H9 (cell line): ENCODE measurements at regions not wholly inside any gene's neighbourhood (a gene's known extent, or its start where the extent isn't known, plus 50 kb on each side); places are given as distances from the start of the nearest gene placed in this dataset.
A peak's percentile ranks its signal among the peaks of the same experiment; 100 is the strongest.

Source experiments
- DNase-seq: peaks from one replicate; pipeline ENCODE4 v3.0.0-alpha.2; 2017
- H2AFZ ChIP-seq: one replicate; pipeline ENCODE4 v1.6.1; 2013; ENCODE audit warnings: mild to moderate bottlenecking, low read length, control low read depth, moderate library complexity
- H2AK5ac ChIP-seq: 2 replicates; pipeline ENCODE4 v1.6.1; 2013; ENCODE audit warnings: low read length, control low read depth, mixed read lengths; ENCODE audit not compliant: insufficient read length
- H2BK120ac ChIP-seq: one replicate; pipeline ENCODE4 v1.6.1; 2013; ENCODE audit warnings: low read depth, mild to moderate bottlenecking, low read length, control low read depth, inconsistent platforms; ENCODE audit not compliant: poor library complexity, severe bottlenecking
- H2BK12ac ChIP-seq: 2 replicates; pipeline ENCODE4 v1.6.1; 2013; ENCODE audit warnings: low read length, control low read depth, mixed read lengths, low read depth; ENCODE audit not compliant: insufficient read length
- H2BK15ac ChIP-seq: 2 replicates; pipeline ENCODE4 v1.6.1; 2013; ENCODE audit warnings: low read depth, low read length, control low read depth
- H2BK20ac ChIP-seq: one replicate; pipeline ENCODE4 v1.6.1; 2013; ENCODE audit warnings: low read depth, mild to moderate bottlenecking, low read length, control low read depth, inconsistent platforms; ENCODE audit not compliant: poor library complexity, severe bottlenecking
- H2BK5ac ChIP-seq: 2 replicates; pipeline ENCODE4 v1.6.1; 2013; ENCODE audit warnings: low read length, control low read depth, mixed read lengths; ENCODE audit not compliant: insufficient read length
- H3K14ac ChIP-seq: 2 replicates; pipeline ENCODE4 v1.6.1; 2013; ENCODE audit warnings: low read length, control low read depth; ENCODE audit not compliant: insufficient read depth
- H3K18ac ChIP-seq: 2 replicates; pipeline ENCODE4 v1.6.1; 2013; ENCODE audit warnings: low read depth, mild to moderate bottlenecking, mixed read lengths, low read length, control low read depth; ENCODE audit not compliant: insufficient read length
- H3K23ac ChIP-seq: 2 replicates; pipeline ENCODE4 v1.6.1; 2013; ENCODE audit warnings: low read length, control low read depth, mixed read lengths, low read depth; ENCODE audit not compliant: insufficient read length
- H3K23me2 ChIP-seq: 2 replicates; pipeline ENCODE4 v1.6.1; 2013; ENCODE audit warnings: low read depth, mild to moderate bottlenecking, mixed read lengths, low read length, control low read depth; ENCODE audit not compliant: insufficient read length, poor library complexity, severe bottlenecking
- H3K27ac ChIP-seq: 2 replicates; pipeline ENCODE4 v1.5.1; 2013; ENCODE audit warnings: low read length, control low read depth, mixed read lengths, low read depth; ENCODE audit not compliant: insufficient read length
- H3K27me3 ChIP-seq: 2 replicates; pipeline ENCODE4 v1.6.1; 2013; ENCODE audit warnings: low read length, control low read depth, inconsistent platforms; ENCODE audit not compliant: insufficient read depth
- H3K4ac ChIP-seq: 2 replicates; pipeline ENCODE4 v1.6.1; 2013; ENCODE audit warnings: low read depth, mild to moderate bottlenecking, control low read depth, inconsistent platforms, low read length, moderate library complexity
- H3K4me1 ChIP-seq: 2 replicates; pipeline ENCODE4 v1.6.1; 2013; ENCODE audit warnings: low read length, control low read depth, inconsistent platforms; ENCODE audit not compliant: insufficient read depth
- H3K4me2 ChIP-seq: 2 replicates; pipeline ENCODE4 v1.6.1; 2013; ENCODE audit warnings: low read length, control low read depth, mixed read lengths; ENCODE audit not compliant: insufficient read length, insufficient read depth
- H3K56ac ChIP-seq: 2 replicates; pipeline ENCODE4 v1.6.1; 2013; ENCODE audit warnings: low read depth, mild to moderate bottlenecking, mixed read lengths, low read length, control low read depth; ENCODE audit not compliant: insufficient read length
- H3K79me1 ChIP-seq: 2 replicates; pipeline ENCODE4 v1.6.1; 2013; ENCODE audit warnings: low read depth, mild to moderate bottlenecking, moderate library complexity, low read length, control low read depth, inconsistent platforms; ENCODE audit not compliant: insufficient read depth, poor library complexity, severe bottlenecking
- H3K79me2 ChIP-seq: 2 replicates; pipeline ENCODE4 v1.6.1; 2013; ENCODE audit warnings: low read length, control low read depth, inconsistent platforms; ENCODE audit not compliant: insufficient read depth
- H3K9ac ChIP-seq: 2 replicates; pipeline ENCODE4 v1.6.1; 2013; ENCODE audit warnings: low read length, control low read depth, mixed read lengths; ENCODE audit not compliant: insufficient read length; ENCODE audit errors: extremely low read depth
- H3K9me3 ChIP-seq: one replicate; pipeline ENCODE4 v1.6.1; 2013; ENCODE audit warnings: low read depth, low read length, inconsistent platforms; ENCODE audit not compliant: control insufficient read depth
- H3T11ph ChIP-seq: one replicate; pipeline ENCODE4 v1.6.1; 2013; ENCODE audit warnings: mild to moderate bottlenecking, low read length, control low read depth, inconsistent platforms
- H4K20me1 ChIP-seq: one replicate; pipeline ENCODE4 v1.6.1; 2013; ENCODE audit not compliant: control insufficient read depth, insufficient read length, insufficient read depth
- H4K5ac ChIP-seq: 2 replicates; pipeline ENCODE4 v1.6.1; 2013; ENCODE audit warnings: low read depth, mild to moderate bottlenecking, mixed read lengths, low read length, control low read depth; ENCODE audit not compliant: insufficient read length
- H4K8ac ChIP-seq: replicated peaks from 2 replicates; pipeline ENCODE4 v1.6.1; 2013; ENCODE audit warnings: low read length, control low read depth, mixed read lengths, low read depth; ENCODE audit not compliant: insufficient read length
- H4K91ac ChIP-seq: 2 replicates; pipeline ENCODE4 v1.6.1; 2013; ENCODE audit warnings: low read depth, mild to moderate bottlenecking, moderate library complexity, mixed read lengths, low read length, control low read depth; ENCODE audit not compliant: insufficient read length
- H3K27ac Mint-ChIP-seq, 3 experiments: 2 replicates in 2 of 3; 3 replicates in 1 of 3; pipeline ENCODE4 v1.8.0; 2020 to 2021; ENCODE audit warnings: mixed read lengths in 3 of 3, mild to moderate bottlenecking in 1 of 3, moderate library complexity in 1 of 3
- H3K27me3 Mint-ChIP-seq: 2 replicates; pipeline ENCODE4 v1.8.0; 2021; ENCODE audit warnings: low read depth, mild to moderate bottlenecking, moderate library complexity, mixed read lengths
- H3K36me3 Mint-ChIP-seq, 3 experiments: 2 replicates in 2 of 3; 3 replicates in 1 of 3; pipeline ENCODE4 v1.8.0; 2020 to 2021; ENCODE audit warnings: low read depth in 3 of 3, mixed read lengths in 3 of 3; ENCODE audit not compliant: insufficient read depth in 1 of 3
- H3K4me1 Mint-ChIP-seq, 2 experiments: 2 replicates each; pipeline ENCODE4 v1.8.0; 2020; ENCODE audit warnings: mixed read lengths in 2 of 2
- H3K4me3 Mint-ChIP-seq, 2 experiments: 2 replicates in 1 of 2; 3 replicates in 1 of 2; pipeline ENCODE4 v1.8.0; 2020 to 2021; ENCODE audit warnings: mild to moderate bottlenecking in 2 of 2, mixed read lengths in 2 of 2, moderate library complexity in 1 of 2
- H3K9me3 Mint-ChIP-seq, 2 experiments: 2 replicates in 1 of 2; 3 replicates in 1 of 2; pipeline ENCODE4 v1.8.0; 2020; ENCODE audit warnings: mild to moderate bottlenecking in 2 of 2, mixed read lengths in 2 of 2, moderate library complexity in 1 of 2
- CTCF ChIP-seq: fragments of 200-600 bp; sonication (generic); conservative IDR thresholded peaks from 3 replicates; pipeline ENCODE4 v1.8.0; 2021; ENCODE audit warnings: antibody characterized with exemption, mild to moderate bottlenecking

DNA sequence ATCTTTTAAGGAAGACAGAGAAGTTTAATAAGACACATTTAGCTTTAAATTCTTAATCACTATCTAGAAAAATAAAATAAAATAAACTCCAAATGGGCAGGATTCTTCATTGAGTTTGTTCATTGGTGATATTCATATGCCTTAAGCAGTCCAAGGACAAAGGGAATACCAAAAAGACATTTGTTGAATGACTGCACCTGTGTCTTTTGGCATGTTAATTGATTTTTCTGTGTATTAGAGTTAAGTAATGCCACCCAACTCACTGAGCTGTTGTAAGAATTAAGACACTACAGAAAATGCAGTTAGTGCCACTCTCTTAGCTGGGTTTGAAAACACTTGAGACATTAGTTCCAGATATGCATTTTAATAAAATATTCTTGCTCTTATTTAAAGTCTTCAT lies 683.6 kb upstream of the ROBO1 start:
- no peak for DNase-seq
- Histone ChIP-seq H3K27me3 (no peaks in the 10 kb centered on the region), H2BK15ac (no peak overlapping the region), H3K9ac (no peak overlapping the region), H3K18ac (no peak overlapping the region), H3K9me3 (no peaks in the 10 kb centered on the region), H3K79me1 (no peaks in the 10 kb centered on the region), H3K4me2 (no peak overlapping the region), H3K4me1 (no peaks in the 10 kb centered on the region; the same call in 1 of the 2 replicates), H4K20me1 (no peaks in the 10 kb centered on the region), H3K23ac (no peak overlapping the region), H3K56ac (no peak overlapping the region), H2AFZ (no peak overlapping the region), H3T11ph (no peak overlapping the region), H3K79me2 (no peaks in the 10 kb centered on the region), H2AK5ac (no peak overlapping the region), H3K27ac (no peak overlapping the region), H2BK5ac (no peak overlapping the region), H4K5ac (no peak overlapping the region), H4K8ac (no peak overlapping the region), H2BK120ac (no peak overlapping the region), H3K14ac (no peak overlapping the region), H2BK12ac (no peak overlapping the region), H4K91ac (no peak overlapping the region), H3K23me2 (no peaks in the 10 kb centered on the region), H2BK20ac (no peak overlapping the region), H3K4ac (no peak overlapping the region)
- H3K9me3 Mint-ChIP-seq = no peaks in the 10 kb centered on the region
- H3K27ac Mint-ChIP-seq = 0 out of 7 replicates have a peak overlapping the region, but pooled peaks of 1 of the 3 experiments have one; percentile 24
- no peak for TF ChIP-seq CTCF
- H3K4me1 Mint-ChIP-seq = peaks cover 14 to 15% of the 10 kb centered on the region in 2 experiments
- no peak overlapping the region for H3K4me3 Mint-ChIP-seq
- no peaks in the 10 kb centered on the region for H3K27me3 Mint-ChIP-seq
- H3K36me3 Mint-ChIP-seq = no peaks in the 10 kb centered on the region
